ENCODE measurements at regions not wholly inside any gene's neighbourhood (a gene's known extent, or its start where the extent isn't known, plus 50 kb on each side); places are given as distances from the start of the nearest gene placed in this dataset.

DNA sequence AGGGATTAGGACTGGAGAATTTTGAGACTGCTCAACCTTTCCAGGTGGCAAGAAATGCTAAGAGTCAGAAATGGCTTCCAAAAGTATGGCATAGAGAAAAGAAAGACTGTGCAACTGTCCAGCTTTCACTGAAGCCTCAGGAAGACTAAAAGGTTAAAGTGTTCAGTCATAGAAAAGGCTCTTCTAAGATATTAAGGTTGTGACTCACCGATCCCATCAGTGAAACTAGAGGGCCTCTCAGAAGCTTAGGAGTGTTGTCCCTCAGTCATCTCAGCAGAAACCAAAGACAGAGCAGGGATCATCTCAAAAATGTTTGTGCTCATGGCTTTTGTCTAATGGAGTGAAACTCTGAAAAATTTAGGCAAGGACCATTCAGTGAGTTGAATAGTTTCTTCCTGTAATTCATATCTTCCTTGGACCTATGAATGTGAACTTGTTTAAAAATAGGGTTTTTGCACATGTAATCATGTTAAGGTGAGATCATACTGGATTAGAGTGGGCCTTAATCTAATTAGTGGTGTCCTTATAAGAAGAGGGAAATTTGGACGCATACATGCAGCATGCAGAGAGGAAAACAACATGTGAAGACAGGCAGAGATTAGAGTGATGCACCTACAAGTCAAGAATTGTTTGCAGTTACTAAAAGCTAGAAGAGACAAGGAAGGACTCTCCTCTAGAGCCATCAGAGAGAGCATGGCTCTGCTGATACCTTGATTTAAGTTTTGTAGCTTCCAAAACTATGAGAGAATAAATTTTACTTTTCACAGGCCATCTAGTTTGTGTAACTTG is 71.3 kb downstream of the RPE65 start:
- DNase-seq (ENCODE audit: low read depth in 2 of 2), result no peak

DNA sequence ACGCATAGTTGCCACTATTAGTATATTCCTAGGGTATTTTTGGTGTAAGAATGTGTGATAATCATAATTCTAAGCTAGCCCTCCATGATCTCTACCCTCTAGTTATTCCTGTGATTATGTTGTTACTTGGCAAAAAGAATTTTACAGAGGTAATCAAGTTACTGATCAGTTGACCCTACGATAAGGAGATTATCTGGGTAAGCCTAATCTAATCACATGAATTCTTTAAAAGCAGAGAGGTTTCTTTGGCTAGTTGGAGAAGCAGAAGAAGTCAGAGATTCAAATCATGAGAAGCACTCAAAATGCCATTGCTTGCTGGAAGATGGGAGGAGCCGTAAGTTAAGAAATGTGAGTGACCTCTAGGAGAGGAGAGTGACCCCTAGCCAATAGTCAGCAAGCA is 72.7 kb downstream of the RPE65 start:
- no peak for DNase-seq (ENCODE audit: low read depth in 2 of 2)

DNA sequence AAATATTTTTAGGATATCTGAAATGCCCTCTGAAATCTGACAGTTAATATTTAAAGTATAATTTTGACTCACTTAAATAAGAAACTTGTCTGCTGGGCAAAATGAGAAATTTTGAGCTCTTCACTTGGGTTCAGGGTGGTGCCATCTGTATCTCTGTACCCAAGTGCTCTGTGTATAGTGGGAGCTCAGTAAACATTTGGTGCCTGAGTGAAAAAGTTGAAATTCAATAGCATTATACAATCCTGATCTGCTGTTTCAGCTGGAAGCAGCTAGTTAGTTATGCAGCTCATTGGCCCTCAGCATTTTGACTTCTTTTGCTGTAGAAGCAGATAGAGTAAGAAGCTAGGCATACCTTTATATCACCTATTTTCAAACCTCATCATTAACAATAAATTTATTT is 73.3 kb downstream of the RPE65 start:
- DNase-seq (ENCODE audit: low read depth in 2 of 2), result no peak

DNA sequence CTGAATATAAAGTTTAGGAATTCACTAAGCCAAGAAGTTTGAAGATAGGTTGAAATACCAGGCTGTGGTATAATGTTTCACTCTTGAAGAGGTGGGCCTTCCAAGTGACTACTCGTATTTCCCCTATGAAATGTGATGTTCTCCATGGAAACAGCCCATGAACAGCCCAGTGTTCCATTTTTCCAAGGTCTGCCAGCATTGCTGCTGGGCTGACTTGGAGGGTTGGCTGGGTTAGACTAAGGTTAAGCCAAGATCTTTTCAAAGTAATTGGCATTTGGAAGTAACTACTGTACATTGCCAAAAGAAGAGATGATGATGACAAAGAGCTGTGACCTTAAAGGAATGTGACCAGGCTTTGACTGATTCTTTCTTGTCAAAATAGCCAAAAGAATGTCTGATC is 73.8 kb downstream of the RPE65 start:
- no peak for DNase-seq (ENCODE audit: low read depth in 2 of 2)

DNA sequence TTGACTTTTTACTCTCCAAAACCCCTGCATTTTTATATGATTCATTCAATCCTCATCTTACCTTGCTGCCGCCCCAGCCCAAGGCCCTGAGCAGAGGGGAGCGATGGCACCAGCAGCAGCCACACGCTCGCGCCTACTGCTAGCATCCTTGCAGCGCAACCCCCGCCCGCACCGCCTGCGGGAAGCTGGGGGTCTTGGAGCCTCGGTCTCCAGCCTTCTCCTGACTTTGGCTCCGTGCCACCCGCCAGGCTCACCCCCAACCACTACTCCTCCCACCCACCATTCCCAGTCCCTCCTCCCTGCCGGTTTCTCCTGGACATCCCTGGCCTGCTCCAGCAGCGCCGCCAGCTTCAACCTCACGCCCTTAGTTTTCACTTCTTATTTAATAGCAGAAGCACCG is 76.6 kb downstream of the RPE65 start:
- DNase-seq (ENCODE audit: low read depth in 2 of 2), result no peak

DNA sequence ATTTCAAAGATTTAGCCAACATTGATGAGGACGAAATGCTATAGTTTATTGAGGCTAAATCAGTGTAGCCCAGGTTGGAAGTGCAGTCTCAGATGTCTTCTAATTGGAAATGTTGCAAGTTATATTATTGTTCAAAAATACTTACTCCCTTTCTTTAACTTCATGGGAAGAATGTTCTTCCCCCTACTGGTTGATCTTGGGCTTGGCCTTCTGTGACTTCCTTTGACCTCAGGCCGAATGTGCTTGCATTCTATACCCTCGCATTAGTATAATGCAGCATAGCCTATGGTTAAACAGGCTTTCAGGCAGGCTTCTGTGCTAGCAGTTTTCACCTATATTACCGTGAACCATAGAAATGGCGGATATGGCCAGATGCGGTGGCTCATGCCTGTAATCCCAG is 77.3 kb downstream of the RPE65 start:
- DNase-seq (ENCODE audit: low read depth in 2 of 2), result no peak

DNA sequence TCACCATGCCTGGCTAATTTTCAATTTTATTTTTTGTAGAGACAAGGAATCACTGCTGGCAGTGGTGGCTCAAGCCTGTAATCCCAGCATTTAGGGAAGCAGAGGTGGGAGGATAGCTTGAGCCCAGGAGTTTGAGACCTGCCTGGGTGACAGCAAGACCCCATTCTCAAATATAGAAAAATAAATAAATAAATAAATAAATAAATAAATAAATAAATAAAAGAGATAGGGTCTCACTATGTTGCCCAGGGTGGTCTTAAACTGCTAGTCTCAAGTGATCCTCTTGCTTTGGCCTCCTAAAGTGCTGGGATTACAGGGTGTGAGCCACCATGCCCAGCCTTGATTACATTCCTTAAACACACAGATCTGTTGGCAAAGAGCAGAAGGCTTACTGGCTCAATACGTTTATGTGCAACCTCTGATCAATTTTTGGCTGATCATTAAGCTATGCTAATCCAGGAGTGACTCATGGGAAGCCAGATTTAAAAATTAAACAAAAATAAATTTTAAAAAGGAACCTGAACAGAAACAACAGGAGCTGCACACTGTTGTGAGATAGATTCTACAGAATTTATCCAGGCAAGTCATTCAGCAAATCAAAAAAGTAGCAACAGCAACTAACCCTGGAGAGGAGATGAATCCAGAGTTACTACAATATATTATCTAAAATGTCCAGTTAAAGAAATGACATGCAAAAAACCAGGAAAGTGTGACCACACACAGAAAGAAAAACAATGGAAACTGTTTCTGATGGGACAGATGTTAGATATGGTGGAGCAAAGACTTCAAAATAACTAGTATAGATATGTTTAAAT is 79.4 kb downstream of the RPE65 start:
- no peak for DNase-seq (ENCODE audit: low read depth in 2 of 2)

DNA sequence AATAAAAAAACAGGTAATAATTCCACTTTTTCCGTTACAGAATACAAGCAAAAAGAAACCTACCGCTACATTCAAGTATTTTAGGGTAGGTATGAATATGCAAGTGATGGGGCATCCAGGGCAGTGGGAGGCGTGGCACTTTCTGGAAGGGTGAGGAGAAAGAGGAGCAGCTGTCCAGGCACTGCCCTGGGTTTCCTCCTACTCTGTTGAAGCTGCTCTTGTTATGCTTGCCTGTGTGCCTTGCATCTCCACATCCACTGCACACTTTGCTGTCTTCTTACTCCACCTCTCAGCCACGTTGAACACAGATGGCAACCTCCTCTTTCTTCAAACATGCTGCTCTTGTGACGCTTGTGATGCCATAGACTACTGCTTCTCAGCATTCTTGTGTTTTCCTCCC is 83.2 kb downstream of the RPE65 start:
- DNase-seq (ENCODE audit: low read depth in 2 of 2), result no peak

DNA sequence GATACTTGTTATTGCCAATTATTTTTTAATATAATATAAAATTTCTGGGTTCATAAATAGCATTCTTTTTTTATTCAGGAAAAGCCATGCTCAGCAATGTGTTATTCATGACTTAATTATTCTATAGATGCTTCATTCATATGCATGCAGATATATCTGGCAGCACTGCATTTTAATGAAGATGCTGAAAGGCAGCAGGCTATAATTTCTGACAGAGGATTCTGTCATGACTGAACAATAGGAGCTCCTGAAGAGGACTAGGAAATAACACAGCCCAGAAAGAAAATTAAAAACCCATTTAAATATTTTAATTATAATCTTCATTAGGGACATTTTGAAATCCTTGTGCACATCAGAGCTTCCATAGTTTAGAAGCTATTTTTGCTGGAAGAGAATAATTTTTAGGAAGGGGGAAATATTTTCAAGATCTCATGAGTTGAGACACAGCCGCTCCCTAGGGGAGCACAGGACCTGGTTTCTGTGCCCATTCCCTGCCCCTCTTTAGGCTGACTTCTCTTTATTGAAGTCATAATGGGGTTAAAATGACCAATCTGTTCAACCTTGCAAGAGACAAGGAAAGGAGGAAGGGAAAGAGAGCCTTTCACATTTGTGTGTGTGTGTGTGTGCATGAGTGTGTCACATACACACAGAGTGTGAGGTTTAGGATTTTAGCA is 83.9 kb downstream of the RPE65 start:
- no peak for DNase-seq (ENCODE audit: low read depth in 2 of 2)

DNA sequence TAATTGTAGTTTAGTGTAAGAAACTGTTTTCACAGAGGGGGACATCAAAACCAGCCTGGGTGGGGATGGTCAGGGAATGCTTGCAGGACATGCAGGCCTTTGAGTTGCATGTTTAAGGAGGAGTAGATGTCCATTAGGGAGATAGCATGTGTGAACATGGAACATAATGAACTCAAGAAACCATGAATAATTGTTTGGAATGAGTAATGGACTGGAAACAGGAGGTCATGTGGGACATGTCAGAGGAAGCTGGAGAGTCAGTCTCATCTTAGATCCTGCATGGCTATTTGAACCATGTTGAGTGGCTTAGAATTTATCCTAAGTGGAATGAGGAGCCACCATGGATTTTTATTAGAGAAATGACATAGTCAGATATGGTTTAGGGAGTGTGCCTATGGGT is 86.4 kb downstream of the RPE65 start:
- no peak for DNase-seq (ENCODE audit: low read depth in 2 of 2)

DNA sequence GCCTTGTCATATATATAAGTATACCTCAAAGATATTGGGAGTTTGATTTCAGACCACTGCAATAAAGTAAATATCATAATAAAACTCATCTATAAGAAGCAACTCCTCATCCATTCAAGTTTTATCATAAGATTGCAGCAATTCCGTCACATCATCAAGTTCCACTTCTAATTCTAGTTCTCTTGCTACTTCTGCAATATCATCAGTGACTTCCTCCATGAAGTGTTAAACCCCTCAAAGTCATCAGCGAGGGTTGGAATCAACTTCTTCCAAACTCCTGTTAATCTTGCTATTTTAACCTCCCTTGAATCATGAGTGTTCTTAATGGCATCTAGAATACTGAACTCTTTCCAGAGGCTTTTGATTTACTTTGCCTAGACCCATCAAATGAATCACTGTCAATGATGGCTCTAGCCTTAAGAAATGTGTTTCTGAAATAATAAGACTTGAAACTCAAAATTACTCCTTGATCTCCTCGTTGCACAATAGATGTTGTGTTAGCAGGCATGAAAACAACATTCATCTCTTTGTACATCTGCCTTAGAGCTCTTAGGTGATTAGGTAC is 88.3 kb downstream of the RPE65 start:
- no peak for DNase-seq (ENCODE audit: low read depth in 2 of 2)

DNA sequence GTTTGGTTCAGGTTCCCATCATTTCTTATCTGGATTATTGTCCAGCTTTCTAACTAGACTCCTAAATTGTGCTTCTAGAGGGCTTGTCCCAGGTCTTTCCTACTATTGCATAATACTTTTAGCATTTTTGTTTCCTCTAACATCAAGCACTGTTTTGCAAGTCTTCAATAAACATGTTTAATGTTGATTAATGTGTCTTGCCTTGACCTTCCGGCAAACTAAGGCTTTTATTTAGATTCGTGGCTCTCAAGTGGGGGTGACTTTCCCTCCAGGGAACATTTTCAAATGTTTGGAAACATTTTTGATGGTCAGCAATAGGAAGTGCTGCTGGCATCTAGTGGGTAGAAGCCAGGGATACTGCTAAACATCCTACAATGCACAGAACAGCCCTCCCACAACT is 90.7 kb downstream of the RPE65 start:
- no peak for DNase-seq (ENCODE audit: low read depth in 2 of 2)

DNA sequence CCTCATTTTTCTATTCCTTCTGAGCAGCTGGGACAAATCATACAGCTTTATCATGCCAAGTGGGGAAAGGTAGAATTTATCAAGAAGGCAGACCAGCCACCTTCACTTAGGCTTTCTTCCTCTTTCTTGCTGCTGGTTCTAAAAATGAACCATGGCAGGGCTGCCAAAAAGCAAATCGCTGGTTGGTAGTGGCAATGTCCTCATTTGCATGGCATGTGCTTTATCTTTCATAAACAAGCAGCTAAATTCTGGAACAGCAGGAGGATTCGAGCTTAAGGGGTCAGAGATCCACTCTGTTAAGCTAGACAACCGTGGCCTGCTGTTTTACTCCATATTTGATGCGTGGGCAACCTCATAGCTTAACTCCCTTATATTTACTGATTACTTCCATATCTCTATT is 91.3 kb downstream of the RPE65 start:
- DNase-seq (ENCODE audit: low read depth in 2 of 2), result no peak

DNA sequence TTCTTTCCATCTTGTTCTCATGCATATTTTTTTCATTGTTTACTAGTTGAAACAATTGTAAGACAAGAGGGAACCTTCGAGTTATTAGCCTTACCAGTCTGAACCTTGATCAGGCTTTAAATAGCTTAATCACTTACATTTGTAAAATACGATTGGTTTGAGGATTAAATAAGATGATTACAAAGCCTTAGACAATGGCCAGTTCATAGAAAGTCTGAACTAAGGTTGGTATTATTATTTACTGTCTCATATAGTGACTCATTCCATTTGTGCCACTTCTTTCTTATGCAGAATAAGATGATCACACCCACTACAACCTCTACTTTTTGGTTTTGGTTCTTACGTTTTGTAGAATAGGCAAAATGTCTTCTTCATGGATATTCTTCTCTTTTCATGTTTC is 94.1 kb downstream of the RPE65 start:
- DNase-seq (ENCODE audit: low read depth in 2 of 2), result no peak

DNA sequence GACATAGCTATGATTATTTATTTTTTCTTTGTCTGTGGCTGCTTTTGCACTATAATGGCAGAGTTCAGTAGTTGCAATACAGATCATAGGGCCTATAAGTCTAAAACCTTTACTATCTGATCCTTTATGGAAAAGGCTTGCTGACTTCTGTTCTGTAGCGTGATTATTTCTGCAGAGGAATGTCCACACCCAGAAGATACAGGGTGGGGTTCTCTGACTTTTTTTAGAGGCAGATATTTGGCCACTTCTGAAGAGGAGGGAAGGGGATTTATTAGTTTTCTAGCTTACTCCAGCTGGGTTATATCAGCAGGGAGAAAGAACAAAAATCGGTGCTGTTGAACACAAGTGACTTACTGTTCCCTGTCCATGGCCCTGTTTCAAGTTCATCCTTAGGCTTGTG is 97.6 kb downstream of the RPE65 start:
- no peak for DNase-seq (ENCODE audit: low read depth in 2 of 2)

DNA sequence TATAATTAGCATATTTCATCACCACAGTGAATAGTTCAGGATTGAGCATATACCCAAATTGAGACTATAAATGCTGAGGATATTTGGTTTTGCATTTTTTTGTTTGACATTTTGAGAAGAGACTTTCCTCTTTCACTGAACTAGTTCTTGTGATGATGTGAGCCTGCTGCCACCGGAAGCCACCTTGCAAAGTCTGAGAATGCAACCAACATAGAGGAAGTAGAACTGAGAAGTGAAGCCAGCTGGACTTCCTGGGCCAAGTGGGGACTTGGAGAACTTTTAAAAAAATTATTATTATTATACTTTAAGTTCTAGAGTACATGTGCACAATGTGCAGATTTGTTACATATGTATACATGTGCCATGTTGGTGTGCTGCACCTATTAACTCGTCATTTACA is 102.3 kb downstream of the RPE65 start:
- no peak for DNase-seq (ENCODE audit: low read depth in 2 of 2)

DNA sequence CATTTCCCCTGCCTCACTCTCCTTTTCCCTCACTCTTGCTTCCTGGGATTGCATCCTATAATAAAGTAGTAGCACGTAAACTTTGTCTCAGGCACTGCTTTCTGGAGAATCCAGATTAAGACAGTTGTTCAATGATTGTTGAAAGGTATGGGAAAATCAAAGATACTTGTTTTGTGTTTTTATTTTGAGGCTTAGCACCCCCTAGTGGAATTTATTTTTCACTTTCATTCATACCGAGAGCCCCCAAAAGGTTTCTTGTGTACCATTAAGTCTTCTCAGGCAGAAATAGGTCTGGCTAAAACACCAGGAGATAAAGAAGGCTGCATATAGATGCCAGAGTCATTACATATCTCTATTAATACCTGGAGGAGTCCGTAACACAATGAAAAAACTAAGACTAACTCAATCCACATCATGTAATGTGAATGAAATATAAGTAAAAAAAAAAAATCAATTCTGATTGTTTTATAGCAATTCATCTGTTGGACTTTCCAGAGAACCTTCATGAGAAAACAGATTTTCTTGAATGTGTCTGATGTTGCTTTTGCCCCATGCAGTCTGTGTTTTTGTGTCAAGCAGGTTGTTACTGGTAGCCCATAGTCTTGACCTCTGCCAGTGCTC is 103.5 kb downstream of the RPE65 start:
- no peak for DNase-seq (ENCODE audit: low read depth in 2 of 2)

DNA sequence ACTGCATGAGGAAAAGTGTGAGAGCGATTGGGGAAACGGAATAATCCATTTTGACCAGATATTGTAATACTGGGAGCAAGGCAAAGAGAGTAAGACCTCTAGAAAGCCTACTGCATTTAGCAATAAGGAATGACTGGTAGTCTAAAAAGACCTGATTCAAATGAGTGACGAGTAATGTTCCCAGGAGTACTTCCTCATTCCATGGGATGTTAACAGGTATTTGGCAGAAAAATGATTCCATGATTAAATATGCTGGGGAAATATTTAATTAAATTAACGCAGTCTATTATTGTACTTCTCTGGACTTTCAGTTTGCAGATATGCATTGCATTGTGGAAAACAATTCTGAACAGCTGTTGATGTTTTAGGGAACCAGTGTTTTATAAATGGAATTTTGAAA is 105.5 kb downstream of the RPE65 start:
- no peak for DNase-seq (ENCODE audit: low read depth in 2 of 2)

DNA sequence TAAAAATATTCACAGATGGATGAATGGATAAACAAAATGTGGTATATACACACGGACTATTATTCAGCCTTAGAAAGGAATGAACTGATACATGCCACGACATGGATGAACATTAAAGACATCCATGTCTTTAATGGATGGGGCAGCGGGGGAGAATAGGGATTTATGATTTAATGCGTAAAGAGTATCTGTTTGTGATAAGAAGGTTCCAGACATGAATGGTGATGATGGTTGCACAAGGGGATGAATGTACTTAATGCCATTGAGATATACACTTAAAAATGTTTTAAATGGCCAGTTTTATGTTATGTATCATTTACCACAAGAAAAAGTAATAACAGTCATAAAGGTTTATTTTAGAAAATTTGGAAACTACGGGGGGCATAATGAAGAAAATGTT is 108.6 kb upstream of the WLS start:
- DNase-seq (ENCODE audit: low read depth in 2 of 2), result no peak

DNA sequence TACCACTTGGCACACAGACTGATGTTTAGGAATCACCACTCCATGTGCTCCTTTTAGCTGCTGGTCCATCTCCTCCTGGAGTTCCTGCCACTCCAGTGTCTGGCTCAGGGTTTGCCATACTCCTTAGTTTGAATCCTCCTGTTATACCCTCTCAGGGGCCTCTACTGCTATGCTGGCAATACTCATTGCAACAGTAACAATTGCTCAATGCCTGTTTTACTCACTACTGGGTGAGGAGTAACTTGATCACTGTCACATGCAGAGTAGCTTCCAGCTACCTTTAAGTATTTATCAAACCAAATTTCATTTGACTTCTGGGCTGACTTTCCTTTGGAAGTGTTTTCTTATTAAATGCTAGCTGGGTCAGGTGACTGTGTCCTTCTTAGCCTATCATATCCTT is 107.2 kb upstream of the WLS start:
- no peak for DNase-seq (ENCODE audit: low read depth in 2 of 2)

DNA sequence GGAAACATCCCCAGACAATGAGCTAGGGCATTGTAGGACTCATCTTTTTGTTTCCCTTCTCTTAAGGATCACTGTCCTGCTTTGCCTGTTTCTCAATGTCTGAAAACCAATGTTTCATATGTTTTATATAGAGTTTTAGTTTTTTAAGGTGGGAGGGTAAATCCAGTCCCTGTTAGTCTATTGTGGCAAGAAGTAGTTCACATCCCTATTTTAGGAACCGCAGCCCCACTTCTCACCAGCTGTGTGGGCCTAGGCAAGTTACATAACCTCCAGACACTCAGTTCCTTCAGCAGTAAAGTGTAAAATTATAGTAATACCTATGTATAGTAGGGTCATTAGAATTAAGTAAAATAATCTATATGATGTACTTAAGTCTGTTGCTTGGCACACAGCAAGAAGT is 105.8 kb upstream of the WLS start:
- no peak for DNase-seq (ENCODE audit: low read depth in 2 of 2)

DNA sequence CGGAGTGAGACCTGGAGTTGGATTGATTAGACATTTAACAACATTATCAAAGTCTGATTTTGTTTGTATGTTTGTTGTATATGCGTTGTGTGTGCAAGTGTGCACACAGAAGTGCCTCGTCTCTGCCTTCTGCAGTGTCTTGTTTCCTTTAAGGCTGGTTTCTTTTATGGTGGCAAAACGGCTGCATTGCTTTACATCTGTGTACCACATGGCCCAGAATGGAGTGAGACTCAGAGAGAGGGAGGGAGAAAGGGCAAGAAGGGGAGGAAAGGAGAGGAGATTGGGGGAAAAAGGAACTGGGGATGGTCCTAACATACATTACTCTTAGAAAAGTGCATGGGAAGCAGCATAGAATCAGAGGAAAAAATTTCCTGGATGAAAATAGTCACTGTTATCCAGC is 99.7 kb upstream of the WLS start:
- DNase-seq (ENCODE audit: low read depth in 2 of 2), result no peak
